ENCODE measurements at regions not wholly inside any gene's neighbourhood (a gene's known extent, or its start where the extent isn't known, plus 50 kb on each side); places are given as distances from the start of the nearest gene placed in this dataset.
"Not testable (repeated sequence)": the region's sequence is repeated elsewhere in the genome, so short reads cannot be mapped to it uniquely, and the experiment has no call there.

DNA sequence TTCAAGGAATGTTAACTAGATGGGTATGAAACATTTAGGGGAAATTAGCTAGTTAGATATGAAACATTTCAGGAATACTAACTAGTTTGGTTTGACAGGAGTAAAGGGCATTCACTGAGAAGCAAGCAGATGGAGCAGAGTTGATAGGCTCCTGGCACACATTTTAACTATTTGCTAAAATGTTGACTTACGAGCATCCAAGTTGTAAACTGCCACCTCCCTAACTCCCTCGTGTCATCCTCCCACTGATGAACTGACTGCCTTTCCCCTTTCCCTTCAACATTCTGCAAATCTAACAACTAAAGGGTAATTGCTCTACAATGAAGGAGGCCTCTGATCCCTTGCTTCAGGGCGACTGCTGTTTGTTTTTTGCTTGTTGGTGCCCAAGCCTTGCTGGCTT is 580.4 kb upstream of the FAM98A start:
- no peak for DNase-seq (ENCODE audit: low spot score)

- no peak for DNase-seq (ENCODE audit: low spot score)
Measured at GRCh38 chr2:34178482-34178881, 579.4 kb upstream of the FAM98A start.

DNA sequence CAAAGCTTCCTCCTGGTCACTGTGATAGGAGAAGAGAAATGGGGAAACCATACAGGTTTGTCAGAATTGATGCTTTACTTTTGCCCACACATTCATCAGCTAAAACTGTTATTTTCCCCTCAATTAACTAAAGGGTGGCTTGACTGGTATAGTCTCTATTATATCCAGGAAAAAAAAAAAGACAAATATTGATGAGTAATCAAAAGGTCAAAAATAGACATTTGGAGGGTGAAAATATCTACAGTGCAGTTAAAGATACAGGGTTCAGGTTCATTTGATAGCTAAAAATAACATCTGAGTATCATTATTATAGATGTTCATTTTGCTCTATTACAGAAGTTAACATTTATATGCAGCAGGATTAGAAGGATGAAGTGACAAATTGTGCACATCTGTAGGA is 577.6 kb upstream of the FAM98A start:
- DNase-seq (ENCODE audit: low spot score): no peak

GRCh38 chr2:34174506-34174905 is 575.4 kb upstream of the FAM98A start:
- no peak for DNase-seq (ENCODE audit: low spot score)

DNA sequence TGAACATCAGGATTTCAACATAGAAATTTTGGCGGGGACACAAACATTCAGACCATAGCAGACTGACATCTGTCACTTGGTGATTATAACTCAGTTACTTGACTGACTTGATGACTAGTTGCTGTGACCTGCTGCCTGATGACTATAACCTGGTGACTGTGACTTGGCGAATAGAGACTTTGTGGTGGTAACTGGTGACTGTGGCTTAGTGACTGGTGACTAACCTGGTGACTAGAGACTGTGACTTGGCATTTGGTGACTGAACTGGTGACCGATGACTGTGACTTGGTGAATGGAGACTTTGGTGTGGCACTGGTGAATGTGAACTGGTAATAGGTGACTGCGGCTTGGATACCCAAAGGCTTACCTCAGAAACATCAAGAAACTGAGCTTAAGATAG is 563.1 kb upstream of the FAM98A start:
- DNase-seq (ENCODE audit: low spot score): no peak

GRCh38 chr2:34161549-34161948 is 562.5 kb upstream of the FAM98A start:
- DNase-seq (ENCODE audit: low spot score): no peak

DNA sequence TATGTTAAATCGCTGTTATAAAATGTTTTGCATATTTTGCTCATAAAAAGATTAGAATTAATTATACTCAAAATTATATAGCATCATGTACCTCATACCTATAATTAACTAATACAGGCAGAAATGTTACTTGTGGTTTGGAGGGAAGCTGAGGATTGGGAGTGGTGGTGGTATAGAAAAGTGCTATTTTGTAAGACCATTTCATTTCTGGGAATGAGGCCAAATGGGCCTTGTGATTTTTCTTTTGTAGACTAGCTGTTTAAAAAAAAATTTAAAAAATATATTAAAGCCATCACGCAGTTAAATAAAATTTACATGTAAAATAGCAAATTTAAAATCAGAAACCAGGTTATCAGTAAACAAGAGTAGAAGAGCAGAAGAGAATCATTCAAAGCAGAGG is 560.8 kb upstream of the FAM98A start:
- DNase-seq (ENCODE audit: low spot score): no peak

GRCh38 chr2:34153484-34153883 is 554.4 kb upstream of the FAM98A start:
- no peak for DNase-seq (ENCODE audit: low spot score)

DNA sequence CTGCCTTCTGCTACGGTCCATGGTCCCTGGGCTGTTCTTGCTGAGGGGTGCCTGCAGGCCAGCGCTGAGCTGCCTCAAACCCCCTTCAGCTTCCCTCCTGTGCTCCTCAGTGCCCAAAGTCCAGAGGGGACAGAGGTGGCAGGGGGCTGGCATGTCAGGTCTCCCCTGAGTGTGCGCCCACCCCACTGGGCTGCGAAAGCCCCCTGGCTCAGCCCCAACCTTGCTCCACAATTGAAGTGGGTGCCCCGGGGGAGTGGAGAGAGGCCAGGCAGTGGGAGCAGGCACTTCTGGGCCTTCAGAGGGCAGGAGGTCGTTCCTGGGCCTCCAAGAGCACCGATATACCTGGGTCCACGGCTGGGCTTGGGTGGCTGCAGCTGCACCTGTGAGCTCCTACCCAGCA is 548.7 kb upstream of the FAM98A start:
- DNase-seq (ENCODE audit: low spot score): no peak

DNA sequence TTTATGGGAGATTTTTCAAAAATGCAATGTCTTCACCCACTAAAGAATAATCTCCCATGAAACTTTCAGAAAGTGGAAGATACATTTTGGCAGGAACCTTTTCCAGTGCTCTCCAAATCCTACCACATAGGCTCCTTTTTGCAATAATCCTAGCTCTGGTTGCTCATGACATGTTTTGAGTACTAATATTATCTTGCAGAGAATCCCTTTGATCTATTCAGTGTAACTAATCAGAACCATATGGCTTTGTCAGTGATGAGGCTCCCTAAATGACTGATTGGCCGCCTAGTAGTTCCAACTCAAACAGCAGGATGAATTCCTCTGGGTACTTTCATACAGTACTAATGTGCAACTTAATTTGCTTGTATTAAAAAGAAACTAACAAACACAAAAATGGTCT is 544.0 kb upstream of the FAM98A start:
- DNase-seq (ENCODE audit: low spot score): no peak

GRCh38 chr2:34142531-34143008 is 543.5 kb upstream of the FAM98A start:
- DNase-seq (ENCODE audit: low spot score): not testable (repeated sequence)

- not testable (repeated sequence) for DNase-seq (ENCODE audit: low spot score)
Measured at GRCh38 chr2:34133065-34133464, 534.0 kb upstream of the FAM98A start.

DNA sequence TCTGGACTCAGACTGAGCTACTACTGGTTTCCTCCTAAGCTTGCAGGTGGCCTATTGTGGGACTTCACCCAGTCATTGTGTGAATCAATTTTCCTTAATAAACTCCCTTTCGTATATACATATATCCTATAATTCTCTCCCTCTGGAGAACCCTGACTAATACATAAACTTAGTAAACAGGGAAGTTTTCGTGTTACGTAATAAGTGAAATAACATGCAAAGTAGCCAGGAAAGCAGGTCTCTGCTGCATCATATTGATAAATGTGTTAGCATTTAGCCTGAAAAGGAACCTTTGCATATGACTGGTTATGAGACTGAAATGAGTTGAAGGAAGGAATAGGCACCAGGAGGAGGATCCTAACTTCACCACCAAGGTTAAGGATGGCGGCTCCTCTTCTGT is 527.2 kb upstream of the FAM98A start:
- DNase-seq (ENCODE audit: low spot score): no peak

DNA sequence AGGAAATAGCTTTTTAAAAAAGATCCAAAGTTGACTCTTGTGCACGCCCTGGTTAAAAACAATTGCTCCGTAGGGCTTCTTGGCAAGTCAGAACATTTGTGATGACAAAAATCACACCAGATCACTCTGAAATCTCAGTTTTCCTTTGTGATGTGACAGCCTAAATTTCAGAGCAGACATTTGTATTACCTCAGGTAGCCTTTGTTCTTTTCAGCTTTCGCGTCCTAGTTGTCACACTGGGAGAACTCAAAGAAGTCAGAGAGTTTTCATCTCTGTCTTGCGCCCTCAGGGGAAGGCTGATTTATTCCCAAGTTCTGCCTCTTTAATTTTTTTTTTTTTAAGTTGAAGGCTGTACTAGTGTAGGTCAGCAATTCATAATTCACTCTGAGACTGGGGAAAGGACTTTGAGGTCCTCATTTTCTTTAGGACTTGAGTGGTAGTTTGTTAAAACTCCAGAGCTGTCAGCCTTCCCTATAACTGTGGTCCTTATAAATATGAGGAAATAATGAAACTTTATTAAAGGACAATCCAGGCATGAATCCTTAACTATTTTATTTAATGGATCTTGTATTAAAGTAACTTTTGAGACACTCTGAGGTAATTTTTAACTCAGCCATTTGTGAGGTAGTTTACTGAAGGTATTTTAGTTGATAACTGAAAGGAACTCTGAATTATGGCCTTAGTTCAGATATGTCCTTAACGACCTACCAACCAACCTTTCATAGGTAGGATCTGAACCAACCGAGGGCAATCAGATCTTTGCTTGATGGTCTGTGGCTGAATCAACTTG is 525.1 kb upstream of the FAM98A start:
- no peak for DNase-seq (ENCODE audit: low spot score)

DNA sequence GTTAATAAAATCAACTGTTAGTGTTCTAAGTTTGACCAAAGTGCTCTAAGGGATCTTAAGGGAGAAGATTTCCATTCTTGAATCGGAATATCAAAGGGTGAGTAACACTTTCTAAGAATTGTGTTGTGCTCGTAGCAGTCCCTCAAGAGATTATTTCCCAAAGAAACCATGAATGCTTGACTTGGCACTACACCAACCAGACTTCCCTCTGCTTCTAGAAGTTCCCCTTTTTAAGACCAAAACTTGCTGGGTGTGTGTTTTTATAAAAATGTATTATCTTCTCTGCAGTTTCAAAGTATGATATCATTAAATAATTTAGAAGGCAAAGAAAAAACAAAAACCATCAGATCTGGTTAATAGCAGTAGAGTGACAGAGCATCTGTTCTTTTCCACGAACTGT is 522.0 kb upstream of the FAM98A start:
- DNase-seq (ENCODE audit: low spot score): no peak

GRCh38 chr2:34115076-34115475 is 516.0 kb upstream of the FAM98A start:
- no peak for DNase-seq (ENCODE audit: low spot score)

GRCh38 chr2:34112161-34112560 is 513.1 kb upstream of the FAM98A start:
- DNase-seq (ENCODE audit: low spot score): no peak

- DNase-seq (ENCODE audit: low spot score): no peak
Measured at GRCh38 chr2:34110392-34110791, 511.3 kb upstream of the FAM98A start.

DNA sequence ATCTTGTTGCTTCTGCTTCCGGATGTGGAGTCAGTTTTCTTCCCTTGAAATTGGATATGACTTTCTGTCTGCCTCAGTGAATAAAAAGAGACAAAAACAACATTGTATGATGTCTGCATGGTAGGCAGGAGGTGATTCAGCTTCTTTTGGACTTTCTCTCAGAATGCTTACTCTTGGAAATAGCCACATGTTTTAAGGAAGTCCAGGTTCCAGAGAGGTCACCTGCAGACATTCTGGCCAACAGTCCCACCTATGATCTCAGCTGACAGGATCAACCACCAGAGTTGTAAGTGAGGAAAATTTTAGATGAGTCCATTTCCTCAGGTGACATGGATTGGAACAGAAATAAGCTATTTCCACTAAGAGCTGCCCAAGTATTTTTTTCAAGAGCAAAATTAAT is 508.7 kb upstream of the FAM98A start:
- DNase-seq (ENCODE audit: low spot score): no peak

- DNase-seq (ENCODE audit: low spot score): peak; percentile 25
Measured at GRCh38 chr2:34105006-34105767, 506.1 kb upstream of the FAM98A start.

GRCh38 chr2:34104601-34105000 is 505.5 kb upstream of the FAM98A start:
- DNase-seq (ENCODE audit: low spot score): no peak

GRCh38 chr2:34103437-34103836 is 504.3 kb upstream of the FAM98A start:
- no peak for DNase-seq (ENCODE audit: low spot score)

GRCh38 chr2:34102339-34102738 is 503.2 kb upstream of the FAM98A start:
- DNase-seq (ENCODE audit: low spot score): no peak

All from AG08396 (cell line).